T-helper 9 cell (primary cell): ENCODE measurements at regions not wholly inside any gene's neighbourhood (a gene's known extent, or its start where the extent isn't known, plus 50 kb on each side); places are given as distances from the start of the nearest gene placed in this dataset.
"Not testable (repeated sequence)": the region's sequence is repeated elsewhere in the genome, so short reads cannot be mapped to it uniquely, and the experiment has no call there.

Experiments
- DNase-seq: peaks from one replicate; pipeline ENCODE4 v3.0.0-alpha.2; 2020

DNA sequence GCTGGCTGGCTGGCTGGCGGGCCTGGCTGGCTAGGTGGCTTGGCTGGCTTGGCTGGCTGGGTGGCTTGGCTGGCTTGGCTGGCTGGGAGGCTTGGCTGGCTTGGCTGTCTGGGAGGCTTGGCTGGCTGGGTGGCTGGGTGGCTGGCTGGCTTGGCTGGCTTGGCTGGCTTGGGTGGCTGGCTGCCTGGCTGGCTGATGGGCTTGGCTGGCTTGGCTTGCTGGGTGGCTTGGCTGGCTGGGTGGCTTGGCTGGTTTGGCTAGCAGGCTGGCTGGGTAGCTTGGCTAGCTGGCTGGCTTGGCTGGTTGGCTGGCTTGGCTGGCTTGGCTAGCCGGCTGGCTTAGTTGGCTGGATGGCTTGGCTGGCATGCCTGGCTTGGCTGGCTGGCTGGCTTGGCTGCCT is 2834.1 kb downstream of the RPIA start:
- not testable (repeated sequence) for DNase-seq

DNA sequence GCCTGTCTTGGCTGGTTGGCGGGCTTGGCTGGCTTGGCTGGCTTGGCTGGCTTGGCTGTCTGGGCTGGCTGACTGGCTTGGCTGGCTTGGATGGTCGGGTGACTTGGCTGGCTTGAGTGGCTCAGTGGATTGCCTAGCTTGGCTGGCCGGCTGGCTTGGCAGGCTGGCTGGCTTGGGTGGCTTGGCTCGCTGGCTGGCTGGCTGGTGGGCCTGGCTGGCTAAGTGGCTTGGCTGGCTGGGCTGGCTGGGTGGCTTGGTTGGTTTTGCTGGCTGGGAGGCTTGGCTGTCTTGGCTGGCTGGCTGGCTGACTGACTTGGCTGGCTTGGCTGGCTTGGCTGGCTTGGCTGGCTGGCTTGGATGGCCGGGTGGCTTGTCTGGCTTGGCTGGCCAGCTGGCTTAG is 2834.6 kb downstream of the RPIA start:
- DNase-seq, result not testable (repeated sequence)

DNA sequence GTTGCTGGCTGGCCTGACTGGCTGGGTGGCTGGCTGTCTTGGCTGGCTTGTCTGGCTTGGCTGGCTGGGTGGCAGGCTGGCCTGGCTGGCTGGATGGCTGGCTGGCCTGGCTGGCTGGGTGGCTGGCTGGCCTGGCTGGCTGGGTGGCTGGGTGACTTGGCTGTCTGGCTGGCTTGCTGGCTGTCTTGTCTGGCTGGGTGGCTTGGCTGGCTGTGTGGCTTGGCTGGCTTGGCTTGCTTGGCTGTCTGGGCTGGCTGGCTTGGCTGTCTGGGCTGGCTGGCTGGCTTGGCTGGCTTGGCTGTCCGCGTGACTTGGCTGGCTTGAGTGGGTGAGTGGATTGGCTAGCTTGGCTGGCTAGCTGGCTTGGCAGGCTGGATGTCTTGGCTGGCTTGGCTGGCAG is 2835.6 kb downstream of the RPIA start:
- DNase-seq, result not testable (repeated sequence)

DNA sequence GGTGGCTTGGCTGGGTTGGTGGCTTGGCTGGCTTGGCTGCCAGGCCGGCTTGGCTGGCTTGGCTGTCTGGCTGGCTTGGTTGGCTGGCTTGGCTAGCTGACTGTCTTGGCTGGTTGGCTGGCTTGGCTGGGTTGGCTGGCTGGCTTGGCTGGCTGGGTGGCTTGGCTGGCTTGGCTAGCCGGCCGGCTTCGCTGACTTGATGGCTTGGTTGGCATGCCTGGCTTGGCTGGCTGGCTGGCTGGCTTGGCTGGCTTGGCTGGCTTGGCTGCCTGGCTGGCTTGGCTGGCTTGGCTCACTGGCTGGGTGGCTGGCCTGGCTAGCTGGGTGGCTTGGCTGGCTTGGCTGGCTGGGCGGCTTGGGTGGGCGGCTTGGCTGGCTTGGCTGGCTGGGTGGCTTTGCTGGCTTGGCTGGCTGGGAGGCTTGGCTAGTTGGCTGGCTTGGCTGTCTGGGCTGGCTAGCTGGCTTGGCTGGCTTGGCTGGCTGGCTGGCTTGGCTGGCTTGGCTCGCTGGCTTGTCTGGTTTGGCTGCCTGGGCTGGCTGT is 2836.1 kb downstream of the RPIA start:
- DNase-seq, result not testable (repeated sequence)

DNA sequence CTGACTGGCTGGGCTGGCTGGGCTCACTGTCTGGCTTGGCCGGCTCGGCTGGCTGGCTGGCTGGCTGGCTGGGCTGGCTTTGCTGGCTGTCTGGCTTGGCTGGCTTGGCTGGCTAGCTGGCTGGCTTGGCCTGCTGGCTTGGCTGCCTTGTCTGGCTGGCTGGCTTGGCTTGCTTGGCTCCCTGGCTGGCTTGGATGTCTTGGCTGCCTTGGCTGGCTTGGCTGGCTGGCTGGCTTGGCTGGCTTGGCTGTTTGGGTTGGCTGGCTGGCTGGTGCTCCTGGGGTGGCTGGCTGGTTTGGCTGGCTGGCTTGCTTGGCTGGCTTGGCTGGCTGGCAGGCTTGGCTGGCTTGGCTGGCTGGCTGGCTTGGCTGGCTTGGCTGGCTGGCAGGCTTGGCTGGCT is 2836.9 kb downstream of the RPIA start:
- not testable (repeated sequence) for DNase-seq

DNA sequence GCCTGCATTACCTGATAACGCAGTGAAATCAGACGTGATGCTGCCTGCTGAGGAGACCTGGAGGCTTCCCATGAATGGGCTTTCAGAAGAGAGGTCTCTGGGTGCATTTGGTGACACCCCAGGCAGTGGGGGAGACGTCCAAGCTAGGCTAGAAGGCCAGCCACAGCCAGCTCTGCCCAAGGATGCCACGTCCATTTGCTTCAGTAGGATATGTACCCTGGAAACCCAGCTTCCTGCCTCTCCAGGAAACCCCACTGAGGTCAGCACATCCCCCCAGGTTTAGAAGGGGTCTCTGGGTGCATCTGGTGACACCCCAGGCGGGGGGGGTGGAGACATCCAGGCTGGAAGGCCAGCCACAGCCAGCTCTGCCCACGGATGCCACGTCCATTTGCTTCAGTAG is 2844.6 kb downstream of the RPIA start:
- not testable (repeated sequence) for DNase-seq

DNA sequence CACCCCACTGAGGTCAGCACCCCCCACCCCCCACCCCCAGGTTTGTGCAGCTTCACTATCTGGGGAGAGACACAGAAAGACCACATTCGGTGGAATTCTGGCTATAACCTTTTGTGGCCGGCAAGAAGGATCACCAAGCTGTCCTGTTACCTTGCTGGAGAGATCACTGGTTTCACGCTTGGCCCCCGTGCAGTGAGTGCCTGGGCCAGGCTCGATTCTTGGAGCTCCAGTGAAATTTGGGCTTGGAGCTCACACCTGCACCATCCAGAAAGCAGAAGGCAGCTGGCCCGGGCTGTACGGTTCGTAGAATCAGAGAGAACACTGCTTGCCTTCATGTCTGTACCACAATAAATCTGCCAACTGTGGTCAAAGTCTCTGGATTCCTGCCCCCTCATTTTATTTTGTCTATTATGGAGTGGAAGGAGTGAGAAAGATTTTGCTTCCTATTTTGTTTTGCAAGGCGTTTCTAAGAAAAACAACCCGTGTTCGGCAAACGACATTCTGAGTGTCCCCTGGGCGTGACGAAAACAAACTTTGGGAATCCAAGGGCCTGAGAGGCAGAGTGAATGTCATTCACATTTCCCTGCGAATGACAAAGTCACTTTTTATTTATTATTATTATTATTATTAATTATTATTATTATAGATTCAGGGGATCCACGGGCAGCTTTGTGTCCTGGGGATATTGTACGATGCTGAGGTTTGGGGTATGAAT is 2845.2 kb downstream of the RPIA start:
- DNase-seq, result not testable (repeated sequence)

DNA sequence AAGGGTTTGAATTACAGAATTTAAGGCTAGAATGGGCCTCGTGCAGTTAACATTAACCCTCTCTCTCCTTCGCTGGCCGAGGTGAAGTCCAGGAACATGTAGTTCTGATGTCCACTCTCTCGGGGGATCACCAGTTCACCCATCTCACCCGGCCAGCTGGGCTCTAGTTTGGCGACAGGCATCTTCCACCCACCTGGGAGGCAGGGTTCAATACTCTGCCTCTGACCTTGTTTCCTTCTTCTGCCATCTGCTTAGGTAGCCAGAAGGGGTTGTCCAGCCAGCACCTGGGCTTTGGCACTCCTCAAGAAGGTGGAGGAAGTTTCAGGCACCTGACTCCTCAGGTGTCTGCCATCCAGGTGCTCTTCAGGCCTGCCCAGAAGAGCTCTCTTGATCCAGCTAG is 2857.8 kb downstream of the RPIA start:
- not testable (repeated sequence) for DNase-seq

DNA sequence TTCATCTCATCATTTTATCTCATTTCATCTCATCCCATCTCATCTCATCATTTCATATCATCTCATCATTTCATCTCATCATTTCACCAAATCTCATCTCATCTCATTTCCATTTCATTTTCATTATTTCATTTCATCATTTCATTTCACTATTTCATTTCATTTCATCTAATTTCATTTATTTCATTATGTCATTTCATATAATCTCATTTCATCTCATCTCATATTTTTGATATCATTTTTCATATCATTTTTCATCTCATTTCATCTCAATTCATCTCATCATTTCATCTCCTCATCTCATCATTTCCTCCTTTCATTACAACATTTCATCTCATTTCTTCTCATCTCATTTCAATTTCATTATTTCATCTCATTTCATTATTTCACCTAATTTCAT is 2866.8 kb downstream of the RPIA start:
- DNase-seq, result not testable (repeated sequence)

DNA sequence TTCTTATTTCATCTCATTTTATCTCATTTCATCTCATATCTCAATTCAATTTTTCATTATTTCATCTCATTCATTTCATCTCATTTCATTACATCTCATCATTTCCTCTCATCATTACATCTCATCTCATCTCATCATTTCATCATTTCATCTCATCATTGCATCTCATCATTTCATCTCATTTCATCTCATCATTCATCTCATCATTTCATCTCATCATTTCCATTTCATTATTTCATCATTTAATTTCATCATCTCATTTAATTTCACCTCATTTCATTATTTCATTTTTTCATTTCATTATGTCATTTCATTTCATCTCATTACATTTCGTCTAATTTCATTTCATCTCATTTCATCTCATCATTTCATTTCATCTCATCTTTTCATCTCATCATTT is 2867.8 kb downstream of the RPIA start:
- not testable (repeated sequence) for DNase-seq

DNA sequence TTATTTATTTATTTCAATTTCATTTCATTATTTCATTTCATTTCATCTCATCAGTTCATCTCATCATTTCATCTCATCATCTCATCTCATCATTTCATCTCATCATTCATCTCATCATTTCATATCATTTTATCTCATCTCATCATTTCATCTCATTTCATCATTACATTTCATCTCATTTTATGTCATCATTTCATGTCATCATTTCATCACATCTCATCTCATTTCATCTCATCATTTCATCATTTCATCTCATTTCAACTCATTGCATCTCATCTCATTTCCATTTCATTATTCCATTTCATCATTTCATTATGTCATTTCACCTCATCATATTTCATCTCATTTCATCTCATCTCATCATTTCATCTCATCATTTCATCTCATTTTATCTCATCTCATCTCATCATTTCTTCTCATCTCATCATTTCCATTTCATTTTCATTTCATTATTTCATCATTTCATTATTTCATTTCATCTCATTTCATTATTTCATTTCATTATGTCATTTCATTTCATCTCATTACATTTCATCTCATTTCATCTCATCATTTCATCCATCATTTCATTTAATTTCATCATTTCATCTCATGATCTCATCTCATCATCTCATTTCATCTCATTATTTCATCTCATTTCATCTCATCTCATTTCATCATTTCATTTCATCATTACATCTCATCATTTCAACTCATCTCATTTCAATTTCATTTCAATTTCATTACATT is 2868.6 kb downstream of the RPIA start:
- DNase-seq, result not testable (repeated sequence)

DNA sequence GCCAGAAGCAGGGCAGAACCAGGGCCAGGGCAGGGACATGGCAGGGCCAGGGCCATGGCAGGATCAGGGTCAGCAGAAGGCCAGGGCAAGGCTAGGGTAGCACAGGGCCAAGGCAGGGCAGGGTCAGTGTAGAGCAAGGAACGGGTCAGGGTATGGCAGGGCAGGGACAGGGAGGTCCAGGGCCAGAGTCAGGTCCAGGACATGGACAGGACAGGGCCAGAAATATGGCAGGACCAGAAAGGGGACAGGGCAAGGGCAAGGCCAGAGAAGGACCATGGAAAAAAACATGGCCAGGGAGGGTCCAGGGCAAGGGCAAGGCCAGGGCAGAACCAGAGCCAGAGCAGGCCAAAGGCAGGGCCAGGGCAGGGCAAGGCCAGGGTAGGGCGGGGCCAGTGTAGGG is 2870.7 kb downstream of the RPIA start:
- DNase-seq, result not testable (repeated sequence)

DNA sequence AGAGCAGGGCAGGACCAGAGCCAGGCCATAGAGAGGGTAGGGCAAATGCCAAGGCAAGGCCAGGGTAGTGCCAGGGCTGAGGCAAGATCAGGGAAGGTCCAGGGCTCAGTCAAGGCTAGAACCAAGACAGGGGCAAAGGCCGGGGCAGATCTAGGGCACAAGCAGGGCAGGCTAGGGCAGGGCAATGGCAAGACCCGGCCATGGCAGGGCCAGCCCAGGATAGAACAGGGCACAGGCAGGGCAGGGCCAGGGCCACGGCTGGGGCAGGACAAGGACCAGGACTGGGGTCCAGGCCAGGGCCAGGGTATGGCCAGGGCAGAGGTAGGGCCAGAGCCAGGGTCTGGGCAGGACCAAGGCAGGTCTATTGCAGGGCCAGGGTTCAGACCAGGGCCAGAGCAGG is 2873.2 kb downstream of the RPIA start:
- not testable (repeated sequence) for DNase-seq

DNA sequence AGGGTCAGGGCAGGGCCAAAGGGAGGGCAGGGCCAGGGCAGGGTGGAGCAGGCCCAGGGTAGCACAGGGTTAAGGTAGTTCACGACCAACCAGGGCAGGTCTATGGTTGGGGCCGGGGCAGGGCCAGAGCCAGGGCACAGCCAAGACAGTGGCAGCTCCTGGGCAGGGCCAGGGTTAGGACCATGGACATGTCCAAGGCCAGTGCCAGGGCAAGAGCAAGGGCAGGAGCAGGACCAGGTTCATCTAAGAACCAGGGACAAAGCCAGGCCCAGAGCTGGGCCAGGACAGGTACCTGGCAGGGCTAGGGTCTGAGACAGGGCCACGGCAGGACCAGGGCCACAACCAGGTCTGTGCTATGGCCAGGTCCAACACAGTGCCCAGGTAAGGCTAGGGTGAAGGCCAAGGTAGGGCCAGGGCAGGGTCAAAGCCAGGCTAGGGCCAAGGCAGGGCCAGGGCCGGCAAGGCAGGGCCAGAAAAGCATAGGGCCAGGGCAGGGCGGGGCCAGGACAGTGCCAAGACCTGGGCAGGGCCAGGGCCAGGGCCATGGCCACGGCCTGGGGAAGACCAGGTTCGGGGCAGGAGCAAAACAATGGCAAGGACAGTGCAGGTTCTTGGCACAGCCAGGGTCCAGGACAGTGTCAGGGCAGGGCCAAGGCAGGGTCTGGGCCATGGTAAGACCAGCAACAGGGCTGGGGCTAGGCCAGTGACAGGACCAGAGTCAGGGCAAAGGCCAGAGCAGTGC is 2874.4 kb downstream of the RPIA start:
- DNase-seq, result not testable (repeated sequence)

DNA sequence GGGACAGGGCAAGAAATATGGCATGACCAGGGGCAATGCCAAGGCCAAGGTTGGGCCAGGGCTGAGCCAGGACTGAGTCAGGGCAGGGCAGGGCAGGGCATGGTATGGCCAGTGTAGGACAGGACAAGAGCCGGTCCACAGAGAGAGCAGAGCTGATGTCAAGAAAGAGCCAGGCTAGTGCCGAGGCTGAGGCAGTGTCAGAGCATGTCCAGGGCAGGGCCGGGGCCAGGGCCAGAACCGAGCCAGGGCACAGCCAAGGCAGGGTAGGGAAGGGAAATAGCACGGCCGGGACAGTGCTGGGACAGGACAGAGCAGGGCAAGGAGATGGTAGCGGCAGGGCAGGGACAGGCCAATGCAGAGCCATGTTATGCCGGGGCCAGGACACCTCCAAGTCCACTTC is 2875.1 kb downstream of the RPIA start:
- DNase-seq, result not testable (repeated sequence)

DNA sequence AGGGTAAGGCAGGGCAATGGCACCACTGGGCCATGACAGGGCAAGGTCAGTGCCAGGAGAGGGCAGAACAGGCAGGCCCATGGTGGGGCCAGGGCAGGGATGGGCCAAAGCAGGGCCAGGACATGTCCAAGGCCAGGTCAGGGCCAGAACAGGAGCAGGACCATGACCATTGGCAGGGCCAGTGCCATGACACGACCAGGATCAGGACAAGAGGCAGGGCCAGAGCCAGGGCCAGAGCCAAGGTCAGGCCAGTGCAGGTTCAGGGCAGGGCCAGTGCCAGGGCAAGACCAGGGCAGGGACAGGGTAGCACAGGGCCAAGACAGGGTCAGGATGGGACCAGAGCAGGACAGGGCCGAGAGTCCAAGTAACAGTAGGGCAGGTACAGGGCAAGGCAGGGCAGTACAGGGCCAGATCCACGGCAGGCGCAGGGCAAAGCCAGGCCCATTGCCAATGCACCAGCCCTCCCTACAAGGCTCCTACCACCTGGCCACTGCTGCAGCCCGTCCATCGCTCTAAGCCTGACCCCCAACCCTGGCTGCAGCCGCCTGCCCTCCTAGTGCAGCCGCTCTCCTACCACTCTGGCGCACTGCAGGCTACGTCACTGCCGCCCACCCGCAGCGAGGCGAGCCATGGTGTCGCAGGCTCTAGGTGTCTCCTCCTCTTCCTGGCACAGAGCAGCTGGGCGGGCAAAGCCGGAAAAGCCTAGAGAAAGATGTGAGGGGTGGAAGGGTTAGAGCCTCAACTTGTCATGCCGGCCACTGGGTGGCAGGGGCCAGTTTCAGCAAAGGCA is 2876.3 kb downstream of the RPIA start:
- not testable (repeated sequence) for DNase-seq

DNA sequence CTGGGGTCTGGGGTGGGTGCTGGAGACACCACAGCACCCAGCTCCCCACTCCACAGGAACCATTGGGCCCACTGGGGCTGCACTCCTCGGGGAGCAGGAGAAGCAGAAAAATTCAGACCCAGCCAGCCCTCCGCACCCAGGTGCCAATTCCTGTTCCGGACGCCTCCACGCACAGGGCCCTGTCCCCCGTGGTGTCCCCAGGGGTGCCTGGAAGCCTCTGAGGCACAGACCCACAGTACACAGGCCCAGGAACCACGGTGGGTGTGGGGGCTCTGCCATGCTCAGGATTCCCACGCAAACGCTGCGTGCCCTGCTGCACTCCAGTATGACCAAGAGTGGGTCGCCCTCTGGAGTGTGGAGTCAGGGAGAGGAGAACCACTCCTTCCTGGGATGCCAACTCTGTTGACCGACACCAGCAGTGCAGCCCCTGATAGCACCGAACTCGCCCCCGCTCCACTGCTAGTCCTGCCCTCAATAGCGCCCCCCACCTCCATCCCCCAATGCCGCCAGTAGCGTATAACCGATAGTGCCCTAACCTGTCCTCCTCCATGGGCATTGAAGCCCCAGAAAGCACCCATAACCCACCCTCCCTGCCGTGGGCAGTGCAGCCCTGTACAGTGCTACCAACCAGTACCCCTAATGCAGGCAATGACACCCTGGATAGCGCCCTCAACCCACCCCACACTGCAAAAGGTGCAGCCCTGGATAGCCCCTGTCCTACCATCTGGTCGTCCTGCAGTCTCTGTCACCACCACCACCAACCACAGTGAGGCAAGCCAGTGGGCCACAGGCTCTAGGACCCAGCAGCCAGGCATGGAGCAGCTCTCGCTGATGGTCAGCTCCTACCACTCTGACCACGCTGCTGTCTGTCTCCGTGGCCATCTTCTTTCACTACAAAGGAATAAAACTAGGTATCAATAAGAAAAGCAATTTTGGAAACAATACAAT is 2877.2 kb downstream of the RPIA start:
- not testable (repeated sequence) for DNase-seq

DNA sequence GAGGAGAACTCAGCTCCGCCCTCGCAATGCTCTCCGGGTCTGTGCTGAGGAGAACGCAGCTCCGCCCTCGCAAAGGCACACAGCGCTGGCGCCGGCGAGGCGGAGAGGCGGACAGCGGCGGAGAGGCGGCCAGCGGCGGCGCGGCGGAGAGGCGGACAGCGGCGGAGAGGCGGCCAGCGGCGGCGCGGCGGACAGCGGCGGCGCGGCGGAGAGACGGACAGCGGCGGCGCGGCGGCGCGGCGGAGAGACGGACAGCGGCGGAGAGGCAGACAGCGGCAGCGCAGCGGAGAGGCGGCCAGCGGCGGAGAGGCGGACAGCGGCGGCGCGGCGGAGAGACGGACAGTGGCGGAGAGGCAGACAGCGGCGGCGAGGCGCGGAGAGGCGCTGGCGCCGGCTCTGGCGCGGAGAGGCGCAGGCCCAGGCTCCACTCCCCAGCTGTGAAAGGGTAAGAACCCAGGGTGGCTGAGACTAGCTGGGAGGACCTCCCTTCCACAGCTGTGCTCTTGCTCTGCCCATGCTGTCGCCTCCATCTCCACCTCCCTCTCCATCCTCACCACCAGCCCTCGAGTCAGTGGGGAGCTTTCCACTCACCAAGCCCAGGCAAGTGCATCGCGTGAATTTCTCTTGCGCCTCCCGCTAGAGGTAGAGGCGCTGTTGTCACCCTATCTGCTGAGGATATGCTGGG is 2879.9 kb downstream of the RPIA start:
- not testable (repeated sequence) for DNase-seq

DNA sequence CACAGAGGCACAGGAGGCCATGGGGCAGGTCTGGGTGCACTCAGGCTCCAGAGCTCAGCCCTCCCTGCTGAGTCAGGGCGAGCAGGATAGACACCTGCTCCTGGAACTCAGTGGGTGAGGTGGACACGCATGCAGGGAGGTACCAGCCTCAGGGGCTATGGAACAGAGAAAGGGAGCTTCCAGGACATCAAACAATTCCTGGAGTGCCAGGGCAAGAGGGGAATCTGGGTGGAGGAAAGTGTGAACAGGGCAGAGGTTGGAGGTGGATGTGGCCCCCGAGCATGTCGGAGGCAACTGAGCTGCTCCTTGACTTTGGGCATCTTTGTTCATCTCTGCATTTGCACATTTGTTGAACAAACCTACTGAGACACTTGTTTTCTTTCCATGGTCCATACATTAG is 2881.5 kb downstream of the RPIA start:
- not testable (repeated sequence) for DNase-seq

DNA sequence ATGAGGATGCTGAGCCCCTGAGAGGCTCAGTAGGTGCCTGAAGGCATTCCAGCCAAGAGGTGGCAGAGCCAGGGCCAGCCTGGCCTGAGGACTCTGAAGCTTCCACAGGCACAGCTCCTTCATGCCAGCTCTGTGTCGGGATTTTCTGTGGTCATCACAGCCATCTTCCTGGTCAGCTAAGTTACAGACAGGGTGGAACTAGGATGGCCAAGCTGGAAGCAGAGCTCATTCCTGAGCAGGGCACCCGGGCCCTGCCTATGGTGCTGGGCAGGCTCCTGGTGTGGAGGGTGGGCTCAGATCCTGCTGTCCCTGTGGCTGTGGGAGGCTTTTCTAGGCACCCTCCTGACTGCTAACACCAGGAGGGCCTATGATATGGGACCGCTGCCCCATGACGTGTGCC is 2882.3 kb downstream of the RPIA start:
- DNase-seq, result not testable (repeated sequence)

DNA sequence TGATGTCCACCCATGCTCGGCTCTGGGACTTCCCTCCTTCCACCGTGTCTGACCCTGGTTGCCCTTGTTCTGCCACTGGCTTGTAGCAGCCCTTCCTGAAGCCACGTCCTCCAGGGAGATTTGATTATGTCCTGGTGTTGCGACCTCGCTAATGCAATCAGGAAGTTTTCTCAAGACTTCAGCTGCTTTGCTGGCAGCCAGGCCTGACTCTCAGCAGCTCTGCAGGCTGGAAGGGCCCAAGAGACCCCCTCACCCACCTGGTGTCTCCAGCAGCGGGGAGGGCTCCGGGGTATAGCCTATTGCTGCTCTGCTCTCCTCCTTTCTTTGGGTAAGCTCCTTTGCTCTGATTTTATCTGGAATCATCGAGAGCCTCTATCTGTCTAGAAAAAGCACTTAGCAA is 2882.8 kb downstream of the RPIA start:
- DNase-seq, result not testable (repeated sequence)
